Endothelial cell of umbilical vein (primary cell): ENCODE measurements at regions not wholly inside any gene's neighbourhood (a gene's known extent, or its start where the extent isn't known, plus 50 kb on each side); places are given as distances from the start of the nearest gene placed in this dataset.

Experiments used
- EZH2 ChIP-seq: IDR thresholded peaks from 2 replicates; pipeline ENCODE4 v1.6.1; 2012; ENCODE audit warnings: borderline replicate concordance, low read depth, mild to moderate bottlenecking, moderate library complexity, low read length, inconsistent platforms; ENCODE audit not compliant: severe bottlenecking
- FOS ChIP-seq: IDR thresholded peaks from 2 replicates; pipeline ENCODE4 v1.6.1; 2011; ENCODE audit warnings: mild to moderate bottlenecking, low read length, moderate library complexity, borderline replicate concordance; ENCODE audit not compliant: insufficient read depth
- MYC ChIP-seq: IDR thresholded peaks from one replicate; pipeline ENCODE4 v1.6.1; 2011; ENCODE audit warnings: mild to moderate bottlenecking, low read depth, low read length
- POLR2A ChIP-seq: IDR thresholded peaks from 2 replicates; pipeline ENCODE4 v1.6.1; 2012; ENCODE audit warnings: low read depth, mild to moderate bottlenecking, control low read depth, low read length
- POLR2AphosphoS5 ChIP-seq: IDR thresholded peaks from 2 replicates; pipeline ENCODE4 v1.6.1; 2012; ENCODE audit warnings: low read depth, mild to moderate bottlenecking, control low read depth, low read length, moderate library complexity; ENCODE audit not compliant: insufficient read depth
- TF ChIP-seq, protein P1 (sequence below), 2 donors: IDR thresholded peaks; 1 replicate in 1 of 2; 2 replicates in 1 of 2; pipeline ENCODE4 v1.5.1; 2011; ENCODE audit warnings: low read length in 2 of 2, mild to moderate bottlenecking in 2 of 2, moderate library complexity in 2 of 2, control low read depth in 1 of 2, inconsistent platforms in 1 of 2, low read depth in 1 of 2; ENCODE audit not compliant: insufficient read depth in 1 of 2; ENCODE audit errors: extremely low read depth in 1 of 2

DNA sequence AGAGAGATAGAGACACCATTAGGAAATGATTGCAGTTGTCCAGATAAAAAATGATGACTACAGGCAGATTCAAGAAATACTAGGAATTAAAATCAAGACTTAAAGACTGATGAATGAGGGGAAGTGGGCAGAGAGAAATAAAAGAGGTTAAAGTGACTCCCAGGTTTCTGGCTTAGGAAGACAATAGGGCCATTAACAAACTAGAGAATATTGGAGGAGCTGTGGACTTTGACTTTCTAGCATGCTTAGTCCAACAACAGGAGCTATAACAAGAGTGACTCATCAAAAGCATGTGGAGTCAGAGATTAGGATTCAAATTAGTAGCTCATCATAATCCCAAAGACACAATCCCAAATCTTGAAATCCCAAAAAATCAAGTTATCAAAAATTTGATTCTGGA lies 101.5 kb downstream of the BMP4 start:
- TF ChIP-seq POLR2AphosphoS5 (no peak), EZH2 (no peak), POLR2A (no peak), MYC (no peak), FOS (peak; percentile 18)
- TF ChIP-seq, protein P1, sequence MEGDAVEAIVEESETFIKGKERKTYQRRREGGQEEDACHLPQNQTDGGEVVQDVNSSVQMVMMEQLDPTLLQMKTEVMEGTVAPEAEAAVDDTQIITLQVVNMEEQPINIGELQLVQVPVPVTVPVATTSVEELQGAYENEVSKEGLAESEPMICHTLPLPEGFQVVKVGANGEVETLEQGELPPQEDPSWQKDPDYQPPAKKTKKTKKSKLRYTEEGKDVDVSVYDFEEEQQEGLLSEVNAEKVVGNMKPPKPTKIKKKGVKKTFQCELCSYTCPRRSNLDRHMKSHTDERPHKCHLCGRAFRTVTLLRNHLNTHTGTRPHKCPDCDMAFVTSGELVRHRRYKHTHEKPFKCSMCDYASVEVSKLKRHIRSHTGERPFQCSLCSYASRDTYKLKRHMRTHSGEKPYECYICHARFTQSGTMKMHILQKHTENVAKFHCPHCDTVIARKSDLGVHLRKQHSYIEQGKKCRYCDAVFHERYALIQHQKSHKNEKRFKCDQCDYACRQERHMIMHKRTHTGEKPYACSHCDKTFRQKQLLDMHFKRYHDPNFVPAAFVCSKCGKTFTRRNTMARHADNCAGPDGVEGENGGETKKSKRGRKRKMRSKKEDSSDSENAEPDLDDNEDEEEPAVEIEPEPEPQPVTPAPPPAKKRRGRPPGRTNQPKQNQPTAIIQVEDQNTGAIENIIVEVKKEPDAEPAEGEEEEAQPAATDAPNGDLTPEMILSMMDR (IDR thresholded peaks at IDR 0.05; ENCODE audit: extremely low read depth in 1 of 2, insufficient read depth in 1 of 2, low read depth in 1 of 2, low read length in 2 of 2), result no peak
